SK-MEL-5 (cell line): ENCODE measurements at regions not wholly inside any gene's neighbourhood (a gene's known extent, or its start where the extent isn't known, plus 50 kb on each side); places are given as distances from the start of the nearest gene placed in this dataset.
"Not testable (repeated sequence)": the region's sequence is repeated elsewhere in the genome, so short reads cannot be mapped to it uniquely, and the experiment has no call there.

Source experiments
- DNase-seq: peaks from one replicate; pipeline ENCODE4 v3.0.0-alpha.2; 2016; ENCODE audit warnings: low read depth, low spot score
- in situ Hi-C: cut with HindIII; loops from 2 replicates; pipeline ENCODE4 v1.10.0; 2016; ENCODE audit warnings: low sequenced_read_pairs, high pct_unique_total_duplicates, low pct_unique_long_range_greater_than_20kb

DNA sequence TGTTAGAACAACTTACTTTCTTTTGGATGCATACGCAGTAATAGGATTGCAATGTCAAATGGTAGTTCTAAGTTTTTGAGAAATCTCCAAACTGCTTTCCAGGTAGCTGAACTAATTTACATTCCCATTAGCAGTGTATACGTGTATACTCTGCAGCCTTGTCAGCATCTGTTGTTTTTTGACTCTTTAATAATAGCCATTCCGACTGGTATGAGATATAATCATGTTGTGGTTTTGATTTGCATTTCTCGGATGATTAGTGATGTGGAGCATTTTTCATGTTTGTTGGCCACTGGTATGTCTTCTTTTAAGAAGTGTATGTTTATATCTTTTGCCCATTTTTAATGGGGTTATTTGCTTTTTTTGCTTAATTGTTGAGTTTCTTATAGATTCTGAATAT lies 76.9 kb upstream of the HNRNPA1L2 start:
- in situ Hi-C loops, DNase-seq: not testable (repeated sequence)

DNA sequence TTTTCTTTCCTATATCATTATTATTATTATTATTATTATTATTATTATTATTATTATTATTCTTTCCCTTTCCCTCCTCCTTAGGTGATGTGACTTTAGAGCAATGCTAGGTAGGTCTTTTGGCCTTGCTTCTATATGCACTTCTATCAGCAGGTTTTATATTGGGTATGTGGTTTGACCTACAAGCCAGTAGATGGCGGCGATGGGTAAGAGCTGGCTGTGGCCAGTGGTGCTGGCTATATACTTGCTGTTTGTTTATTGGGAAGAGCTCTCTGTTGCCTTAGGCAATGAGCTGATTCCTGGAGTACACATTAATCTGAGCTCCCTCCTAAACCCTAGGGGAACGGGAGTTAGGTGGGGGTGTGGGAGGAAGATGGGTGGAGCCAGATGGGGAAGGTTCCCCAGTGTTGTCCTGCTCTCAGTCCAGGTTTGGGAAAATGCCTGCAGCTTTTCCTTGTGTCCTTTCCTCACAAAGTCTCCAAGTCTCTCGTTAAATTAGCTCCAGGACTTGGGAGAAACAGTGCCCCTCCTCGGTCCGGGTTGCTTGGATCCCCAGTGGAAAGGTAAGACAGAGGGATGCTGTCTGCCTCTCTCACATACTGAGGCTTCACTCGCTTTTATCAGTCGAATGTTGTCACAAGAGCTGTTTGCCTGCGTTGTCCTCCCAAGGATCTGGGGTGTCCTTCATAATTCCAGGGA lies 72.2 kb upstream of the HNRNPA1L2 start:
- in situ Hi-C loops = not testable (repeated sequence)
- peak; percentile 26 for DNase-seq

DNA sequence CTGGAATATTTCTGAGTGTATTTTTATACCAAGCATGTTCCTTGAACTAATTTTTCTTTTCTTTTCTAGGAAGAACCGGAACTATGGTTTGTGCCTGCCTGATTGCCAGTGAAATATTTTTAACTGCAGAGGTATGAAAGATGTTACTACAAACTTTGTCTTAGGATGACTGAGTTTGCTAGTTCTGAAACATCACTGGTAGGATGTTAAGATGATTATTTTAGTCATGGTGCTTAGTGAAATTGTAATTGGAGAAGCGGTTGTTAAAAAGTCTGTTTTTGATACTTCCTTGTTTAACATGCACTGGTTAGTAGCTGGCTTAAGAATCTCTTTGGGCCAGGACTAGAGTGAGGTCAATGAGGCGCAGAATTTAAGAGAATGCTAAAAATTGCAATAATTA lies 71.1 kb upstream of the HNRNPA1L2 start:
- in situ Hi-C loops, DNase-seq: not testable (repeated sequence)

DNA sequence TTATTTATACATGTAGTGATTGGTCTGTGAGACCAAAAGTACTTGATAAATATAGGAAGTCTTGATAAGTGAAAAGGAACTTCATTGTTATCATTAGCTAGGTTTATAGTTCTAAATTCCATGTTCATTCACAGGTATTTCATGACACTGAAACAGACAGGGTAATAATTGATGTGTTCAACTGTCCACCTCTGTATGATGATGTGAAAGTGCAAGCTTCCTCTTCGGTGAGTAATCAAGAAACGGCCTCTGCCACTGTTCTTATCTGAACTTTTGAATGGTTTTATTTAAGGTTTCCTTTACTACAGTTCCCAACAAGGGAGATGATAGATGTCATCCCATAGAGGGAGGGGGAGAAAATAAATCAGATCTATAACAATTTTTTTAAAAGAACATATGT lies 59.3 kb upstream of the HNRNPA1L2 start:
- DNase-seq, in situ Hi-C loops: not testable (repeated sequence)
